Choroid plexus epithelial cell (primary cell): ENCODE measurements at regions not wholly inside any gene's neighbourhood (a gene's known extent, or its start where the extent isn't known, plus 50 kb on each side); places are given as distances from the start of the nearest gene placed in this dataset.
"Not testable (repeated sequence)": the region's sequence is repeated elsewhere in the genome, so short reads cannot be mapped to it uniquely, and the experiment has no call there.

Experiments used
- DNase-seq: peaks from one replicate; pipeline ENCODE4 v3.0.0-alpha.2; 2010; ENCODE audit warnings: low read depth
- H3K4me3 ChIP-seq: 2 replicates; pipeline ENCODE4 v1.5.1; 2011; ENCODE audit warnings: low read depth, mild to moderate bottlenecking, control low read depth, low read length, moderate library complexity

GRCh38 chr9:41075671-41076070 is 52.8 kb downstream of the FOXD4L6 start:
- not testable (repeated sequence) for H3K4me3 ChIP-seq, DNase-seq

GRCh38 chr9:41074356-41074942 is 54.0 kb downstream of the FOXD4L6 start:
- H3K4me3 ChIP-seq, result peak overlapping the region; percentile 73
- DNase-seq, result peak; percentile 25

- peak; percentile 38 for DNase-seq
- peak overlapping the region; percentile 73 for H3K4me3 ChIP-seq
Measured at GRCh38 chr9:41073471-41074243, 54.8 kb downstream of the FOXD4L6 start.

GRCh38 chr9:41064125-41064795 is 64.2 kb downstream of the FOXD4L6 start:
- peak; percentile 48 for DNase-seq
- H3K4me3 ChIP-seq, result peak overlapping the region; percentile 35

- peak; percentile 68 for DNase-seq
- H3K4me3 ChIP-seq, result not testable (repeated sequence)
Measured at GRCh38 chr9:41063243-41063642, 65.2 kb downstream of the FOXD4L6 start.

GRCh38 chr9:41059603-41060002 is 68.9 kb downstream of the FOXD4L6 start:
- not testable (repeated sequence) for H3K4me3 ChIP-seq, DNase-seq

GRCh38 chr9:41053666-41054363 is 74.7 kb downstream of the FOXD4L6 start:
- H3K4me3 ChIP-seq, DNase-seq: not testable (repeated sequence)

GRCh38 chr9:41048672-41049071 is 79.8 kb downstream of the FOXD4L6 start:
- DNase-seq, result peak; percentile 26
- H3K4me3 ChIP-seq, result not testable (repeated sequence)

- H3K4me3 ChIP-seq, DNase-seq: not testable (repeated sequence)
Measured at GRCh38 chr9:41047792-41048191, 80.7 kb downstream of the FOXD4L6 start.

- not testable (repeated sequence) for H3K4me3 ChIP-seq, DNase-seq
Measured at GRCh38 chr9:41044930-41045329, 83.6 kb downstream of the FOXD4L6 start.

- H3K4me3 ChIP-seq, DNase-seq: not testable (repeated sequence)
Measured at GRCh38 chr9:41043433-41043832, 85.0 kb downstream of the FOXD4L6 start.

- not testable (repeated sequence) for H3K4me3 ChIP-seq, DNase-seq
Measured at GRCh38 chr9:41042111-41042510, 86.4 kb downstream of the FOXD4L6 start.

- not testable (repeated sequence) for DNase-seq
Measured at GRCh38 chr9:41040705-41041342, 87.7 kb downstream of the FOXD4L6 start.

GRCh38 chr9:41035276-41035675 is 93.2 kb downstream of the FOXD4L6 start:
- H3K4me3 ChIP-seq, result not testable (repeated sequence)
- DNase-seq, result peak; percentile 58

More at GRCh38 chr9:41040705-41041342, 87.7 kb downstream of the FOXD4L6 start:
- not testable (repeated sequence) for H3K4me3 ChIP-seq

- peak; percentile 85 for DNase-seq
- H3K4me3 ChIP-seq, result not testable (repeated sequence)
Measured at GRCh38 chr9:41034699-41035197, 93.7 kb downstream of the FOXD4L6 start.

GRCh38 chr9:41033877-41034276 is 94.6 kb downstream of the FOXD4L6 start:
- H3K4me3 ChIP-seq, result not testable (repeated sequence)
- DNase-seq, result peak; percentile 71

- peak; percentile 14 for DNase-seq
- not testable (repeated sequence) for H3K4me3 ChIP-seq
Measured at GRCh38 chr9:41033360-41033759, 95.1 kb downstream of the FOXD4L6 start.

- DNase-seq, H3K4me3 ChIP-seq: not testable (repeated sequence)
Measured at GRCh38 chr9:41026912-41027676, 101.4 kb downstream of the FOXD4L6 start.
